NCI-H774 (cell line): ENCODE measurements at regions not wholly inside any gene's neighbourhood (a gene's known extent, or its start where the extent isn't known, plus 50 kb on each side); places are given as distances from the start of the nearest gene placed in this dataset.

Experiments
- DNase-seq: peaks from one replicate; lab custom pipeline; 2025; lab: John Stamatoyannopoulos, UW

- DNase-seq = no peak
These were observed 219.5 kb upstream of the SKOR2 start for GRCh38 chr18:47470941-47471340.

- no peak for DNase-seq
These were observed 218.1 kb upstream of the SKOR2 start for GRCh38 chr18:47469576-47469975.

- no peak for DNase-seq
These were observed 210.5 kb upstream of the SKOR2 start for GRCh38 chr18:47461977-47462376.

GRCh38 chr18:47461406-47461948, 210.0 kb upstream of the SKOR2 start:
- DNase-seq = no peak

- DNase-seq = no peak
These were observed 207.0 kb upstream of the SKOR2 start for GRCh38 chr18:47458483-47458882.

GRCh38 chr18:47457614-47458013, 206.2 kb upstream of the SKOR2 start:
- no peak for DNase-seq

- no peak for DNase-seq
These were observed 201.6 kb upstream of the SKOR2 start for GRCh38 chr18:47453038-47453437.

- no peak for DNase-seq
These were observed 197.5 kb upstream of the SKOR2 start for GRCh38 chr18:47448956-47449355.

GRCh38 chr18:47441914-47442313, 190.5 kb upstream of the SKOR2 start:
- no peak for DNase-seq

GRCh38 chr18:47438001-47438400, 186.5 kb upstream of the SKOR2 start:
- DNase-seq = no peak

GRCh38 chr18:47436871-47437270, 185.4 kb upstream of the SKOR2 start:
- no peak for DNase-seq

- no peak for DNase-seq
These were observed 182.8 kb upstream of the SKOR2 start for GRCh38 chr18:47434214-47434746.

- DNase-seq = no peak
These were observed 176.6 kb upstream of the SKOR2 start for GRCh38 chr18:47427923-47428637.

- DNase-seq = no peak
These were observed 175.6 kb upstream of the SKOR2 start for GRCh38 chr18:47427072-47427471.

- no peak for DNase-seq
These were observed 173.9 kb upstream of the SKOR2 start for GRCh38 chr18:47425365-47425764.

- no peak for DNase-seq
These were observed 171.1 kb upstream of the SKOR2 start for GRCh38 chr18:47422524-47422923.

GRCh38 chr18:47420130-47420529, 168.7 kb upstream of the SKOR2 start:
- no peak for DNase-seq

GRCh38 chr18:47418746-47419145, 167.3 kb upstream of the SKOR2 start:
- no peak for DNase-seq

GRCh38 chr18:47417807-47418206, 166.3 kb upstream of the SKOR2 start:
- DNase-seq = no peak

GRCh38 chr18:47415881-47416280, 164.4 kb upstream of the SKOR2 start:
- DNase-seq = no peak

GRCh38 chr18:47413327-47413726, 161.9 kb upstream of the SKOR2 start:
- DNase-seq = no peak

GRCh38 chr18:47412924-47413323, 161.5 kb upstream of the SKOR2 start:
- no peak for DNase-seq

- no peak for DNase-seq
These were observed 159.7 kb upstream of the SKOR2 start for GRCh38 chr18:47411159-47411558.

GRCh38 chr18:47410139-47410538, 158.7 kb upstream of the SKOR2 start:
- no peak for DNase-seq
